ENCODE measurements at regions not wholly inside any gene's neighbourhood (a gene's known extent, or its start where the extent isn't known, plus 50 kb on each side); places are given as distances from the start of the nearest gene placed in this dataset.

GRCh38 chrX:120769576-120770341 is 105.9 kb downstream of the CT47B1 start:
- DNase-seq (ENCODE audit: low read depth): no peak

GRCh38 chrX:120768681-120769080 is 107.0 kb downstream of the CT47B1 start:
- no peak for TF ChIP-seq CTCF (conservative IDR thresholded peaks at IDR 0.05; ENCODE audit: low read depth, low read length)
- H3K4me3 ChIP-seq (ENCODE audit: low read length): no peak overlapping the region
- DNase-seq (ENCODE audit: low read depth): no peak

More at GRCh38 chrX:120769576-120770341, 105.9 kb downstream of the CT47B1 start:
- peak; percentile 46 for TF ChIP-seq CTCF (conservative IDR thresholded peaks at IDR 0.05; ENCODE audit: low read depth, low read length)
- H3K4me3 ChIP-seq (ENCODE audit: low read length): no peak overlapping the region

- no peak overlapping the region for H3K4me3 ChIP-seq (ENCODE audit: low read length)
- TF ChIP-seq CTCF (conservative IDR thresholded peaks at IDR 0.05; ENCODE audit: low read depth, low read length): no peak
- DNase-seq (ENCODE audit: low read depth): no peak
These were observed 107.4 kb downstream of the CT47B1 start for GRCh38 chrX:120768254-120768653.

GRCh38 chrX:120763269-120763668 is 112.4 kb downstream of the CT47B1 start:
- DNase-seq (ENCODE audit: low read depth): no peak
- no peak overlapping the region for H3K4me3 ChIP-seq (ENCODE audit: low read length)
- TF ChIP-seq CTCF (conservative IDR thresholded peaks at IDR 0.05; ENCODE audit: low read depth, low read length): no peak

- no peak overlapping the region for H3K4me3 ChIP-seq (ENCODE audit: low read length)
- no peak for TF ChIP-seq CTCF (conservative IDR thresholded peaks at IDR 0.05; ENCODE audit: low read depth, low read length)
- no peak for DNase-seq (ENCODE audit: low read depth)
These were observed 113.9 kb downstream of the CT47B1 start for GRCh38 chrX:120761810-120762209.

GRCh38 chrX:120759685-120760084 is 116.0 kb downstream of the CT47B1 start:
- H3K4me3 ChIP-seq (ENCODE audit: low read length): no peak overlapping the region
- TF ChIP-seq CTCF (conservative IDR thresholded peaks at IDR 0.05; ENCODE audit: low read depth, low read length): no peak

More at GRCh38 chrX:120759685-120760084, 116.0 kb downstream of the CT47B1 start:
- no peak for DNase-seq (ENCODE audit: low read depth)
